Heart left ventricle (tissue), 16 donors: ENCODE measurements at regions not wholly inside any gene's neighbourhood (a gene's known extent, or its start where the extent isn't known, plus 50 kb on each side); places are given as distances from the start of the nearest gene placed in this dataset.

Experiments
- ATAC-seq, 4 donors: fragments of 200-7000 bp; cut with Tn5 transposase; one replicate each; pipeline ENCODE4 v1.9.1; 2020 to 2022; ENCODE audit warnings: moderate library complexity in 4 of 4, mild to moderate bottlenecking in 3 of 4, moderate number of reproducible peaks in 1 of 4
- DNase-seq, 5 donors: peaks; one replicate each; pipeline ENCODE4 v3.0.0-alpha.2; 2020
- H3K27ac ChIP-seq, 12 donors: fragments of 200-600 bp; sonication (generic) in 4 of 12; one replicate each; pipeline versions ENCODE4 v1.5.0 to v1.8.0; 2016 to 2022; ENCODE audit warnings: mild to moderate bottlenecking in 2 of 12
- H3K27me3 ChIP-seq, 9 donors: fragments of 200-600 bp; sonication (generic) in 2 of 9; one replicate each; pipeline versions ENCODE4 v1.5.1 to v1.8.0; 2016 to 2022; ENCODE audit warnings: mild to moderate bottlenecking in 3 of 9
- H3K36me3 ChIP-seq, 9 donors: fragments of 200-600 bp; sonication (generic) in 2 of 9; one replicate each; pipeline versions ENCODE4 v1.5.0 to v1.8.0; 2018 to 2022; ENCODE audit warnings: mild to moderate bottlenecking in 2 of 9
- H3K4me1 ChIP-seq, 12 donors: fragments of 200-600 bp; sonication (generic) in 4 of 12; one replicate each; pipeline versions ENCODE4 v1.5.0 to v1.8.0; 2016 to 2022; ENCODE audit warnings: mild to moderate bottlenecking in 3 of 12
- H3K4me3 ChIP-seq, 12 donors: fragments of 200-600 bp; sonication (generic) in 4 of 12; one replicate each; pipeline versions ENCODE4 v1.5.0 to v1.8.0; 2017 to 2022; ENCODE audit warnings: mild to moderate bottlenecking in 9 of 12, moderate library complexity in 4 of 12
- H3K9me3 ChIP-seq, 12 donors: fragments of 200-600 bp; sonication (generic) in 4 of 12; one replicate each; pipeline versions ENCODE4 v1.5.0 to v1.8.0; 2016 to 2022; ENCODE audit warnings: mild to moderate bottlenecking in 1 of 12
- CTCF ChIP-seq, 12 donors: fragments of 200-600 bp; sonication (generic) in 4 of 12; IDR thresholded peaks; one replicate each; pipeline versions ENCODE4 v1.5.0 to v1.8.0; 2018 to 2022; ENCODE audit warnings: antibody characterized with exemption in 12 of 12, mild to moderate bottlenecking in 5 of 12
- POLR2A ChIP-seq, 2 donors: fragments of 450-650 bp; IDR thresholded peaks; one replicate each; pipeline ENCODE4 v1.6.1; 2017; ENCODE audit warnings: antibody characterized with exemption in 2 of 2, mild to moderate bottlenecking in 2 of 2, moderate library complexity in 2 of 2
- WGBS, 4 donors: extraction: QIAGEN DNeasy Blood & Tissue Kit in 2 of 4; methylation state at CpG; one replicate each; pipeline versions ENCODE4 v1.1.5 to v1.1.7; 2013 to 2018; 5-methylcytosine and 5-hydroxymethylcytosine counted together
- intact Hi-C, 10 donors: fragments of 100-400 bp; cut with DNase I; formaldehyde crosslinking; loops; one replicate each; pipeline versions ENCODE4 v1.11.1 to v1.14.2; 2022
- donor health status: ischemic (EF 13 %, LVEDD 7.1; RV severe dilation, severe dysfunction).
- donor health status: healthy with polysubstance abuse.
- donor health status: DM: no; HTN: yes; CAD: no.
- donor health status: DM: no; HTN: no; CAD: no.
- donor health status: ischemic (EF 25% LVEDD 6.9; RV normal size, moderate dysfunction).
- donor health status: ischemic (EF 25% LVEDD 5.7; RV mildly dilated, moderate dysfunction).
- donor health status: healthy.
- donor health status: DM: yes; HTN: yes; CAD: no.
- donor health status: ischemic (EF 35%, LVEDD 5.7; RV mildly dilated, moderate dysfunction).
- donor health status: nonischemic (EF 11% LVEDD 7.7; RV severe dilation, severe dysfunction).
- donor health status: DM: yes; HTN: yes; CAD: no.
- donor health status: PGD.
- donor health status: ischemic (EF 29% LVEDD 5.4; RV normal size, mild dysfunction).
- donor health status: nonischemic (EF 23%, LVEDD 6.1; RV moderate dilation, normal function).

- TF ChIP-seq CTCF (IDR thresholded peaks at IDR 0.05) = no peak
- no peak for TF ChIP-seq POLR2A (IDR thresholded peaks at IDR 0.05)
- no peaks in the 10 kb centered on the region for H3K4me1 ChIP-seq
- intact Hi-C loops = no loop called here
- H3K27ac ChIP-seq = no peak overlapping the region
- no peak overlapping the region for H3K4me3 ChIP-seq
- WGBS, 4 donors = 61 to 80% (median 67%) methylated on average over 2 of the region's 2 CpGs
- no peak for ATAC-seq
- H3K36me3 ChIP-seq = no peaks in the 10 kb centered on the region
- no peaks in the 10 kb centered on the region for H3K27me3 ChIP-seq
- no peaks in the 10 kb centered on the region for H3K9me3 ChIP-seq
- no peak for DNase-seq
Observed at GRCh38 chr17:71864755-71865154, 256.1 kb upstream of the SOX9 start.

- no peak for DNase-seq
- intact Hi-C loops = no loop called here
- no peaks in the 10 kb centered on the region for H3K36me3 ChIP-seq
- TF ChIP-seq POLR2A (IDR thresholded peaks at IDR 0.05) (no peak), CTCF (IDR thresholded peaks at IDR 0.05) (no peak)
- no peaks in the 10 kb centered on the region for H3K27me3 ChIP-seq
- no peak overlapping the region for H3K27ac ChIP-seq
- no peaks in the 10 kb centered on the region for H3K4me1 ChIP-seq
- no peak overlapping the region for H3K4me3 ChIP-seq
- H3K9me3 ChIP-seq = no peaks in the 10 kb centered on the region
- no peak for ATAC-seq
- WGBS, 4 donors = 88 to 90% (median 89%) methylated on average over 7 of the region's 7 CpGs
Observed at GRCh38 chr17:71866095-71866494, 254.7 kb upstream of the SOX9 start.

- ATAC-seq = no peak
- 59 to 71% (median 61%) methylated on average over 4 of the region's 4 CpGs for WGBS, 4 donors
Observed at GRCh38 chr17:71869293-71869692, 251.5 kb upstream of the SOX9 start.

GRCh38 chr17:71869841-71870545 lies 250.8 kb upstream of the SOX9 start:
- no peak overlapping the region for H3K4me3 ChIP-seq
- no peaks in the 10 kb centered on the region for H3K4me1 ChIP-seq
- H3K9me3 ChIP-seq = no peaks in the 10 kb centered on the region
- H3K27me3 ChIP-seq = no peaks in the 10 kb centered on the region
- no peaks in the 10 kb centered on the region for H3K36me3 ChIP-seq
- DNase-seq (no peak), ATAC-seq (no peak)
- 59 to 64% (median 63%) methylated on average over 6 of the region's 6 CpGs for WGBS, 4 donors
- H3K27ac ChIP-seq = no peak overlapping the region
- intact Hi-C loops = no loop called here
- TF ChIP-seq CTCF (IDR thresholded peaks at IDR 0.05) = no peak
- TF ChIP-seq POLR2A (IDR thresholded peaks at IDR 0.05) = no peak

More at GRCh38 chr17:71869293-71869692, 251.5 kb upstream of the SOX9 start:
- no peak for TF ChIP-seq POLR2A (IDR thresholded peaks at IDR 0.05)
- no peak for TF ChIP-seq CTCF (IDR thresholded peaks at IDR 0.05)
- intact Hi-C loops = no loop called here
- H3K4me1 ChIP-seq = no peaks in the 10 kb centered on the region
- no peaks in the 10 kb centered on the region for H3K36me3 ChIP-seq
- no peak overlapping the region for H3K27ac ChIP-seq
- H3K27me3 ChIP-seq = no peaks in the 10 kb centered on the region
- no peaks in the 10 kb centered on the region for H3K9me3 ChIP-seq
- DNase-seq = no peak
- no peak overlapping the region for H3K4me3 ChIP-seq
